H1 (cell line): ENCODE measurements at regions not wholly inside any gene's neighbourhood (a gene's known extent, or its start where the extent isn't known, plus 50 kb on each side); places are given as distances from the start of the nearest gene placed in this dataset.

ENCODE experiments used
- CTCF ChIA-PET: fragments of 300-600 bp; sonication (Branson Sonifier 250); formaldehyde crosslinking; loops from one replicate; lab custom pipeline; 2021; ENCODE audit not compliant: partially characterized antibody; lab: Charles Lee
- POLR2A ChIA-PET: fragments of 300-600 bp; sonication (Branson Sonifier 250); formaldehyde crosslinking; loops from one replicate; lab custom pipeline; 2021; ENCODE audit warnings: inconsistent platforms; ENCODE audit not compliant: partially characterized antibody; lab: Charles Lee
- DNase-seq, 2 experiments: peaks; one replicate each; pipeline versions ENCODE4 v3.0.0 to v3.0.0-alpha.2; 2010 to 2022; ENCODE audit warnings: low spot score in 2 of 2, low read depth in 1 of 2, mixed read lengths in 1 of 2
- FAIRE-seq: peaks from 2 replicates; lab custom pipeline; 2011; peaks lifted over from hg19 to GRCh38; lab: Jason Lieb, UNC
- H2AFZ ChIP-seq: 2 replicates; pipeline ENCODE4 v1.8.1; 2012; ENCODE audit warnings: low read length, inconsistent platforms
- H2AK5ac ChIP-seq: 2 replicates; pipeline ENCODE4 v1.6.1; 2013; ENCODE audit warnings: low read depth, low read length
- H2BK120ac ChIP-seq: replicated peaks from 2 replicates; pipeline ENCODE3; 2013; ENCODE audit warnings: low read depth, low read length, inconsistent platforms
- H2BK12ac ChIP-seq: 2 replicates; pipeline ENCODE4 v1.6.1; 2013; ENCODE audit warnings: low read depth, low read length
- H2BK15ac ChIP-seq: 2 replicates; pipeline ENCODE4 v1.6.1; 2013; ENCODE audit warnings: low read length
- H2BK20ac ChIP-seq: 2 replicates; pipeline ENCODE4 v1.6.1; 2013; ENCODE audit warnings: low read length
- H2BK5ac ChIP-seq: 2 replicates; pipeline ENCODE4 v1.6.1; 2013; ENCODE audit warnings: low read depth, low read length
- H3K14ac ChIP-seq: 2 replicates; pipeline ENCODE4 v1.6.1; 2013; ENCODE audit warnings: inconsistent platforms; ENCODE audit not compliant: insufficient read length
- H3K18ac ChIP-seq: 2 replicates; pipeline ENCODE4 v1.6.1; 2013; ENCODE audit warnings: low read length; ENCODE audit errors: extremely low read depth
- H3K23ac ChIP-seq: 2 replicates; pipeline ENCODE4 v1.6.1; 2013; ENCODE audit warnings: inconsistent platforms; ENCODE audit not compliant: insufficient read length
- H3K23me2 ChIP-seq: 2 replicates; pipeline ENCODE4 v1.6.1; 2013; ENCODE audit warnings: low read depth, low read length
- H3K27ac ChIP-seq: 2 replicates; pipeline ENCODE4 v1.6.1; 2011; ENCODE audit warnings: low read depth, low read length, inconsistent platforms
- H3K27me3 ChIP-seq, 4 experiments: replicated peaks in 1 of 4; 1 replicate in 1 of 4; 2 replicates in 3 of 4; pipeline versions ENCODE4 v1.6.1 to v1.8.1; 2011 to 2013; ENCODE audit warnings: low read length in 3 of 4, mild to moderate bottlenecking in 3 of 4, inconsistent platforms in 2 of 4, mixed read lengths in 2 of 4, moderate library complexity in 1 of 4; ENCODE audit not compliant: control insufficient read depth in 3 of 4, insufficient read depth in 3 of 4; ENCODE audit errors: extremely low read depth in 1 of 4
- H3K36me3 ChIP-seq, 4 experiments: 2 replicates each; pipeline versions ENCODE4 v1.6.1 to v1.8.1; 2011 to 2013; ENCODE audit warnings: mild to moderate bottlenecking in 4 of 4, low read length in 3 of 4, moderate library complexity in 2 of 4, control low read depth in 1 of 4, inconsistent platforms in 1 of 4; ENCODE audit not compliant: insufficient read depth in 4 of 4, control insufficient read depth in 2 of 4
- H3K4ac ChIP-seq: replicated peaks from 2 replicates; pipeline ENCODE3; 2013; ENCODE audit warnings: low read length, low read depth, mixed read lengths, inconsistent platforms; ENCODE audit not compliant: insufficient read length
- H3K4me1 ChIP-seq, 4 experiments: replicated peaks in 1 of 4; 1 replicate in 1 of 4; 2 replicates in 3 of 4; pipeline versions ENCODE4 v1.6.1 to v1.8.1; 2011 to 2013; ENCODE audit warnings: low read length in 3 of 4, inconsistent platforms in 2 of 4, mixed read lengths in 1 of 4; ENCODE audit not compliant: insufficient read depth in 4 of 4, control insufficient read depth in 3 of 4
- H3K4me2 ChIP-seq, 2 experiments: 2 replicates each; pipeline versions ENCODE4 v1.6.1 to v1.8.1; 2011 to 2013; ENCODE audit warnings: low read depth in 2 of 2, low read length in 2 of 2, control low read depth in 1 of 2, inconsistent platforms in 1 of 2, mild to moderate bottlenecking in 1 of 2; ENCODE audit not compliant: insufficient read depth in 1 of 2
- H3K4me3 ChIP-seq, 4 experiments: fragments of 200-600, 300-600 bp in 1 of 4; sonication (generic), shearing (Covaris generic), sonication (Bioruptor Twin) in 1 of 4; 2 replicates each; pipeline versions ENCODE4 v1.5.1 to v1.8.1; 2011 to 2016; ENCODE audit warnings: low read length in 4 of 4, low read depth in 3 of 4, control low read depth in 2 of 4, inconsistent platforms in 2 of 4, mild to moderate bottlenecking in 2 of 4, mixed read lengths in 1 of 4, moderate library complexity in 1 of 4; ENCODE audit not compliant: insufficient read depth in 2 of 4; ENCODE audit errors: extremely low read depth in 1 of 4
- H3K56ac ChIP-seq: replicated peaks from 2 replicates; pipeline ENCODE3; 2013; ENCODE audit warnings: low read depth, mild to moderate bottlenecking, mixed read lengths, low read length, inconsistent platforms; ENCODE audit not compliant: insufficient read length
- H3K79me1 ChIP-seq: 2 replicates; pipeline ENCODE4 v1.6.1; 2013; ENCODE audit warnings: low read depth, low read length, control low read depth
- H3K79me2 ChIP-seq, 2 experiments: 2 replicates each; pipeline versions ENCODE4 v1.6.1 to v1.8.1; 2012 to 2013; ENCODE audit warnings: low read length in 2 of 2, mild to moderate bottlenecking in 2 of 2, inconsistent platforms in 1 of 2; ENCODE audit not compliant: insufficient read depth in 2 of 2, control insufficient read depth in 1 of 2
- H3K9ac ChIP-seq, 4 experiments: replicated peaks in 1 of 4; 1 replicate in 1 of 4; 2 replicates in 3 of 4; pipeline versions ENCODE4 v1.6.1 to v1.8.1; 2011 to 2013; ENCODE audit warnings: low read depth in 3 of 4, low read length in 3 of 4, control low read depth in 2 of 4, mild to moderate bottlenecking in 2 of 4, moderate library complexity in 2 of 4, inconsistent platforms in 1 of 4; ENCODE audit errors: extremely low read depth in 1 of 4
- H3K9me3 ChIP-seq, 2 experiments: 2 replicates each; pipeline versions ENCODE4 v1.6.1 to v1.8.1; 2012 to 2013; ENCODE audit warnings: mild to moderate bottlenecking in 2 of 2, moderate library complexity in 2 of 2, control low read depth in 1 of 2, inconsistent platforms in 1 of 2, low read depth in 1 of 2, low read length in 1 of 2, mixed read lengths in 1 of 2; ENCODE audit not compliant: insufficient read depth in 2 of 2
- H4K20me1 ChIP-seq, 2 experiments: replicated peaks in 1 of 2; 2 replicates each; pipeline versions ENCODE3 to v1.8.1; 2011 to 2013; ENCODE audit warnings: inconsistent platforms in 2 of 2, low read length in 2 of 2, mild to moderate bottlenecking in 1 of 2; ENCODE audit not compliant: insufficient read depth in 2 of 2, control insufficient read depth in 1 of 2
- H4K5ac ChIP-seq: 2 replicates; pipeline ENCODE4 v1.6.1; 2013; ENCODE audit warnings: low read length, low read depth, mixed read lengths, inconsistent platforms; ENCODE audit not compliant: insufficient read length
- H4K8ac ChIP-seq: 2 replicates; pipeline ENCODE4 v1.8.0; 2013; ENCODE audit warnings: mild to moderate bottlenecking, moderate library complexity, low read length, inconsistent platforms; ENCODE audit not compliant: insufficient read depth; ENCODE audit errors: extremely low read depth
- H4K91ac ChIP-seq: replicated peaks from 2 replicates; pipeline ENCODE3; 2013; ENCODE audit warnings: low read length, mixed read lengths, inconsistent platforms; ENCODE audit not compliant: insufficient read length
- ASH2L ChIP-seq: fragments of 200-600, 300-600 bp; sonication (generic); IDR thresholded peaks from one replicate; pipeline ENCODE4 v1.7.1; 2017; ENCODE audit warnings: low read length
- BRCA1 ChIP-seq: IDR thresholded peaks from 2 replicates; pipeline ENCODE4 v1.6.1; 2012; ENCODE audit warnings: low read depth, low read length, improper control_type of control experiment
- HDAC6 ChIP-seq: IDR thresholded peaks from one replicate; pipeline ENCODE4 v1.7.1; 2012; ENCODE audit warnings: low read depth, mild to moderate bottlenecking, inconsistent platforms, low read length, moderate library complexity
- JUN ChIP-seq: IDR thresholded peaks from 2 replicates; pipeline ENCODE4 v1.6.1; 2011; ENCODE audit warnings: low read depth, mild to moderate bottlenecking, improper control_type of control experiment, low read length
- PHF8 ChIP-seq: fragments of 200-600 bp; sonication (generic); conservative IDR thresholded peaks from 2 replicates; pipeline ENCODE4 v1.7.1; 2012; ENCODE audit warnings: low read depth, mild to moderate bottlenecking, inconsistent platforms, low read length, moderate library complexity
- SAP30 ChIP-seq: fragments of 300-600 bp; sonication (generic); IDR thresholded peaks from 2 replicates; pipeline ENCODE4 v1.7.1; 2012; ENCODE audit warnings: low read length, moderate library complexity, mild to moderate bottlenecking, inconsistent platforms; ENCODE audit not compliant: insufficient read depth, insufficient replicate concordance
- SIRT6 ChIP-seq: IDR thresholded peaks from one replicate; pipeline ENCODE4 v1.7.1; 2012; ENCODE audit warnings: low read length, inconsistent platforms
- SIX5 ChIP-seq: IDR thresholded peaks from 2 replicates; pipeline ENCODE4 v1.6.1; 2011; ENCODE audit warnings: mild to moderate bottlenecking, low read depth, low read length
- TCF12 ChIP-seq: IDR thresholded peaks from 2 replicates; pipeline ENCODE4 v1.6.1; 2011; ENCODE audit warnings: low read depth, mild to moderate bottlenecking, low read length
- ZNF274 ChIP-seq: IDR thresholded peaks from 2 replicates; pipeline ENCODE4 v1.7.0; 2012; ENCODE audit warnings: low read length, borderline replicate concordance; ENCODE audit errors: extremely low read depth
- WGBS, 2 experiments: shearing (Covaris generic) in 1 of 2; methylation state at CpG; one replicate each; pipeline versions ENCODE4 v1.1.6 to v1.1.7; 2013 to 2015; ENCODE audit warnings: low lambda C conversion rate in 2 of 2, mixed read lengths in 2 of 2, inconsistent platforms in 1 of 2, low coverage in 1 of 2, missing lambda C conversion rate in 1 of 2; ENCODE audit not compliant: insufficient replicate concordance in 2 of 2, insufficient coverage in 1 of 2, insufficient read length in 1 of 2; ENCODE audit errors: extremely low coverage in 1 of 2, missing lambda C conversion rate in 1 of 2; 5-methylcytosine and 5-hydroxymethylcytosine counted together
- TF ChIP-seq, protein P1 (sequence below): IDR thresholded peaks from 2 replicates; pipeline ENCODE4 v1.6.1; 2011; ENCODE audit warnings: low read depth, mild to moderate bottlenecking, low read length; ENCODE audit not compliant: insufficient read depth
- TF ChIP-seq, protein P2 (sequence below): IDR thresholded peaks from 2 replicates; pipeline ENCODE4 v1.6.1; 2012; ENCODE audit warnings: low read length, inconsistent platforms

DNA sequence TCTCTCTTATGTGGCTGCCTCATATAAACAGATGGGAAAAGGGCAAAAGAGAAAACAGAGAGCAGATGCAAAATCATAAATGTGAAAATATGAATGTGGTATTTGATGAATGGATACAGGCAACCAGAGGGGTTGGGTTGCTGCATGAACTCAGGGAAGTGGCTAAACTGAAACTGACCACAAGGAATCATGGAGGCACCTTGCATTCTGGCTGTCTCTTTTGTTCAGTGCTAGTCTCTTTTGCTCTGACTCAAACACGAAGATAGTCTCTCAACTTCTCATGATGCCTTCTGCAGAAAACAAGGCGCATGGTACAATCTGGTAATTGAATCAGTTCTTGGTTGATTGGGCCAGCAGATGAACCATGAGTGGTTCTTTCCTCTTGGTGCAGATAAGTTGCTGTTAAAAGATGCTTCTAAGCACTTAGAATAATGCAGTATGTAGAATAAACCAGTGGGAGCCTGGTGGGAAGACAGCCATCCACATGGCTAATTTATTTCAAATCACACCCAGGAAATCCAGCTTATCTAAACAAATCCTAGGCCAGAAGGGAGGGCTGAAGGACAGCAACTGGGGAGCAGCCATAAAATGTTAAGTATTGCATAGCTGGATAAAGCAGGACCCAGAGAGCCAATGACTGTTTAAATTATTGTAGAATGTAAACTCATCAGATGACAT, 64.2 kb downstream of the HLX start:
- H3K27ac ChIP-seq = no peak overlapping the region
- no peak for TF ChIP-seq TCF12
- TF ChIP-seq PHF8 = no peak
- no peak for TF ChIP-seq HDAC6
- TF ChIP-seq, protein P1, sequence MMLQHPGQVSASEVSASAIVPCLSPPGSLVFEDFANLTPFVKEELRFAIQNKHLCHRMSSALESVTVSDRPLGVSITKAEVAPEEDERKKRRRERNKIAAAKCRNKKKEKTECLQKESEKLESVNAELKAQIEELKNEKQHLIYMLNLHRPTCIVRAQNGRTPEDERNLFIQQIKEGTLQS = no peak
- no peak for TF ChIP-seq SIRT6
- TF ChIP-seq ASH2L = no peak
- TF ChIP-seq JUN = no peak
- TF ChIP-seq ZNF274 = no peak
- TF ChIP-seq SAP30 = no peak
- TF ChIP-seq, protein P2, sequence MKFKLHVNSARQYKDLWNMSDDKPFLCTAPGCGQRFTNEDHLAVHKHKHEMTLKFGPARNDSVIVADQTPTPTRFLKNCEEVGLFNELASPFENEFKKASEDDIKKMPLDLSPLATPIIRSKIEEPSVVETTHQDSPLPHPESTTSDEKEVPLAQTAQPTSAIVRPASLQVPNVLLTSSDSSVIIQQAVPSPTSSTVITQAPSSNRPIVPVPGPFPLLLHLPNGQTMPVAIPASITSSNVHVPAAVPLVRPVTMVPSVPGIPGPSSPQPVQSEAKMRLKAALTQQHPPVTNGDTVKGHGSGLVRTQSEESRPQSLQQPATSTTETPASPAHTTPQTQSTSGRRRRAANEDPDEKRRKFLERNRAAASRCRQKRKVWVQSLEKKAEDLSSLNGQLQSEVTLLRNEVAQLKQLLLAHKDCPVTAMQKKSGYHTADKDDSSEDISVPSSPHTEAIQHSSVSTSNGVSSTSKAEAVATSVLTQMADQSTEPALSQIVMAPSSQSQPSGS = no peak
- TF ChIP-seq SIX5 = no peak
- no peak for TF ChIP-seq BRCA1

More for the DNA sequence above, 64.2 kb downstream of the HLX start:
- no peak overlapping the region for H3K9ac ChIP-seq
- no peak for FAIRE-seq
- H3K79me2 ChIP-seq = no peaks in the 10 kb centered on the region
- no peak overlapping the region for H2AK5ac ChIP-seq
- no peak overlapping the region for H4K91ac ChIP-seq
- no peak overlapping the region for H2BK12ac ChIP-seq
- H3K4ac ChIP-seq = no peak overlapping the region
- H3K79me1 ChIP-seq = no peaks in the 10 kb centered on the region
- H4K20me1 ChIP-seq = no peaks in the 10 kb centered on the region
- no peak overlapping the region for H2BK5ac ChIP-seq
- H3K56ac ChIP-seq = no peak overlapping the region
- no peaks in the 10 kb centered on the region for H3K23me2 ChIP-seq
- H3K36me3 ChIP-seq = no peaks in the 10 kb centered on the region
- H3K9me3 ChIP-seq = no peaks in the 10 kb centered on the region
- no peak overlapping the region for H4K5ac ChIP-seq
- no peak overlapping the region for H3K4me2 ChIP-seq
- ChIA-PET POLR2A (no interaction called here), CTCF (interaction anchor here (1.1 kb wide), 1 partner anchor 17 kb away, joined by 4 read pairs; no protein-coding TSS in a partner anchor)
- no peak overlapping the region for H4K8ac ChIP-seq
- H3K14ac ChIP-seq = no peak overlapping the region
- no peak for DNase-seq
- H2AFZ ChIP-seq = no peak overlapping the region
- H3K4me3 ChIP-seq = no peak overlapping the region
- H2BK120ac ChIP-seq = no peak overlapping the region
- H3K4me1 ChIP-seq = no peaks in the 10 kb centered on the region
- no peak overlapping the region for H2BK15ac ChIP-seq
- no peak overlapping the region for H3K23ac ChIP-seq
- no peak overlapping the region for H2BK20ac ChIP-seq
- no peak overlapping the region for H3K18ac ChIP-seq
- H3K27me3 ChIP-seq = peaks cover 0 to 1% (median 0%) of the 10 kb centered on the region in 4 experiments; a peak in 1 of 7 replicates
- 64% methylated on average over 2 of the region's 2 CpGs; no CpG with 5 or more reads in 1 of the 2 experiments for WGBS, 2 experiments
